GM23338 (cell line): ENCODE measurements at regions not wholly inside any gene's neighbourhood (a gene's known extent, or its start where the extent isn't known, plus 50 kb on each side); places are given as distances from the start of the nearest gene placed in this dataset.

Source experiments
- ATAC-seq: fragments of 200-7000 bp; cut with Tn5 transposase; 3 replicates; pipeline ENCODE4 v1.9.1; 2020
- DNase-seq: peaks from one replicate; pipeline ENCODE4 v3.0.0-alpha.2; 2015; ENCODE audit warnings: low spot score
- H2AFZ ChIP-seq: fragments of 200-600 bp; sonication (generic); 2 replicates; pipeline ENCODE4 v1.8.0; 2016; ENCODE audit warnings: antibody characterized with exemption, mild to moderate bottlenecking, moderate library complexity
- H3F3A ChIP-seq: fragments of 200-600 bp; sonication (generic); replicated peaks from 2 replicates; pipeline ENCODE4 v1.8.0; 2017; ENCODE audit warnings: antibody characterized with exemption, mixed run types, low read depth
- H3K27ac ChIP-seq: fragments of 200-600 bp; sonication (generic); 2 replicates; pipeline ENCODE4 v1.6.1; 2016; ENCODE audit warnings: low read depth
- H3K27me3 ChIP-seq: fragments of 200-600 bp; sonication (generic); 2 replicates; pipeline ENCODE4 v1.8.0; 2016; ENCODE audit warnings: mild to moderate bottlenecking, mixed run types, moderate library complexity; ENCODE audit not compliant: insufficient read depth
- H3K36me3 ChIP-seq: fragments of 200-600 bp; sonication (generic); 2 replicates; pipeline ENCODE4 v1.8.0; 2016; ENCODE audit warnings: mild to moderate bottlenecking; ENCODE audit not compliant: insufficient read depth
- H3K4me1 ChIP-seq: fragments of 200-600 bp; sonication (generic); 2 replicates; pipeline ENCODE4 v1.8.0; 2016; ENCODE audit warnings: mild to moderate bottlenecking, moderate library complexity; ENCODE audit not compliant: insufficient read depth
- H3K4me2 ChIP-seq: fragments of 200-600 bp; sonication (generic); 2 replicates; pipeline ENCODE4 v1.7.1; 2017; ENCODE audit warnings: mixed run types
- H3K4me3 ChIP-seq: fragments of 200-600 bp; sonication (generic); 2 replicates; pipeline ENCODE4 v1.6.1; 2016; ENCODE audit warnings: mixed run types
- H3K79me2 ChIP-seq: fragments of 200-600 bp; sonication (generic); replicated peaks from 2 replicates; pipeline ENCODE4 v1.8.0; 2017; ENCODE audit warnings: mild to moderate bottlenecking; ENCODE audit not compliant: insufficient read depth
- H3K9me2 ChIP-seq: fragments of 200-600 bp; sonication (generic); 2 replicates; pipeline ENCODE4 v1.8.0; 2017; ENCODE audit not compliant: insufficient read depth
- H4K20me1 ChIP-seq: fragments of 200-600 bp; sonication (generic); replicated peaks from 2 replicates; pipeline ENCODE4 v1.8.0; 2017; ENCODE audit warnings: mild to moderate bottlenecking; ENCODE audit not compliant: insufficient read depth
- H3K27ac Mint-ChIP-seq: 2 replicates; pipeline ENCODE4 v1.8.0; 2020; ENCODE audit warnings: inconsistent platforms, mild to moderate bottlenecking, moderate library complexity, mixed read lengths
- H3K27me3 Mint-ChIP-seq: 3 replicates; pipeline ENCODE4 v1.8.0; 2022; ENCODE audit warnings: low read depth, mild to moderate bottlenecking, moderate library complexity, mixed read lengths, inconsistent platforms; ENCODE audit not compliant: insufficient read depth, poor library complexity
- H3K36me3 Mint-ChIP-seq: 3 replicates; pipeline ENCODE4 v1.8.0; 2021; ENCODE audit warnings: low read depth, mild to moderate bottlenecking, inconsistent platforms, moderate library complexity, mixed read lengths
- H3K4me1 Mint-ChIP-seq: 3 replicates; pipeline ENCODE4 v1.8.0; 2020; ENCODE audit warnings: mild to moderate bottlenecking, inconsistent platforms, mixed read lengths
- H3K4me3 Mint-ChIP-seq: 3 replicates; pipeline ENCODE4 v1.8.0; 2021; ENCODE audit warnings: moderate library complexity, mild to moderate bottlenecking, inconsistent platforms, mixed read lengths
- H3K9me3 Mint-ChIP-seq: 3 replicates; pipeline ENCODE4 v1.8.0; 2020; ENCODE audit warnings: moderate library complexity, mild to moderate bottlenecking, inconsistent platforms, mixed read lengths
- NANOG ChIP-seq: IDR thresholded peaks from 2 replicates; pipeline ENCODE4 v1.6.1; 2016; ENCODE audit warnings: antibody characterized with exemption, borderline replicate concordance
- REST ChIP-seq: IDR thresholded peaks from one replicate; pipeline ENCODE4 v1.6.1; 2018; ENCODE audit warnings: antibody characterized with exemption; ENCODE audit not compliant: unreplicated experiment
- ZNF114 ChIP-seq: fragments of 250-450 bp; sonication (Bioruptor Pico); IDR thresholded peaks from 2 replicates; pipeline ENCODE4 v1.5.0; 2020; ENCODE audit warnings: mild to moderate bottlenecking, moderate library complexity
- TF ChIP-seq, protein P1 (sequence below), 2 experiments: fragments of 200-600 bp in 1 of 2; sonication (generic) in 1 of 2; conservative IDR thresholded peaks; 2 replicates each; pipeline versions ENCODE4 v1.5.1 to v1.6.1; 2016 to 2017; ENCODE audit warnings: antibody characterized with exemption in 2 of 2, low read depth in 2 of 2, mild to moderate bottlenecking in 2 of 2, moderate library complexity in 1 of 2
- TF ChIP-seq, protein P2 (sequence below): IDR thresholded peaks from 2 replicates; pipeline ENCODE4 v1.6.1; 2016; ENCODE audit warnings: antibody characterized with exemption
- TF ChIP-seq, protein P3 (sequence below): fragments of 250-450 bp; sonication (Bioruptor Pico); IDR thresholded peaks from 2 replicates; pipeline ENCODE4 v1.5.0; 2020; ENCODE audit warnings: mild to moderate bottlenecking, moderate library complexity

DNA sequence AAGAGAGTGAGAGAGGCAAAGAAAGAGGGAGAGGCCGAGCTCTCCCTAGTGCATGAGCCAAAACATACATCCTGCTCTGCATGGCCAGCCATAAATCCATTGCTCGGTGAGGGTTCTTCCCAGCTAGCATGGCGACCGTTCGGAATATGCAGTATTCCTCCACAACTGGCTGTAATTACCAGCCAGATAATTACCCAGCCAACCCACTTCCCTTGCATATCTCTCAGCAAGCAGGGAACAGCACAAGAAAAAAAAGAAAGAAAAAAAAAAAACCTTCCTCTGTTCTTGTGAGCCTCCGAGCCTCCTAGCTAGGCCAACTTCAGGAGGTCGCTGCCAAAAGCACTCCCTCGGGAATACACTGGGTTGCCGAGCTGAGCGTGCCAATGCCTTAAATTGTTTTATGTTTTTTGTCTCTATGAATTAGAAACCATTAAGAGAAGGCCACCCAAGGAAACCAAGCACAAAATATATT lies 567.9 kb downstream of the MED13L start:
- Histone ChIP-seq H3K4me3 (no peak overlapping the region), H3K79me2 (no peaks in the 10 kb centered on the region), H2AFZ (peak overlapping the region; percentile 7; the same call in 1 of the 2 replicates), H3K4me2 (no peak overlapping the region), H3K27me3 (no peaks in the 10 kb centered on the region), H3K9me2 (peaks cover 4% of the 10 kb centered on the region; the same call in 1 of the 2 replicates), H3F3A (no peaks in the 10 kb centered on the region), H3K4me1 (no peaks in the 10 kb centered on the region), H3K27ac (no peak overlapping the region), H3K36me3 (no peaks in the 10 kb centered on the region), H4K20me1 (no peaks in the 10 kb centered on the region)
- H3K4me1 Mint-ChIP-seq: no peaks in the 10 kb centered on the region
- H3K27ac Mint-ChIP-seq: no peak overlapping the region
- H3K27me3 Mint-ChIP-seq: peaks cover 2% of the 10 kb centered on the region
- DNase-seq (no peak), ATAC-seq (no peak)
- H3K9me3 Mint-ChIP-seq: peaks cover 6% of the 10 kb centered on the region; the same call in 2 of the 3 replicates
- no peak overlapping the region for H3K4me3 Mint-ChIP-seq
- no peaks in the 10 kb centered on the region for H3K36me3 Mint-ChIP-seq
- no peak for TF ChIP-seq ZNF114 (CRISPR knock-in tag)
- TF ChIP-seq, protein P1, sequence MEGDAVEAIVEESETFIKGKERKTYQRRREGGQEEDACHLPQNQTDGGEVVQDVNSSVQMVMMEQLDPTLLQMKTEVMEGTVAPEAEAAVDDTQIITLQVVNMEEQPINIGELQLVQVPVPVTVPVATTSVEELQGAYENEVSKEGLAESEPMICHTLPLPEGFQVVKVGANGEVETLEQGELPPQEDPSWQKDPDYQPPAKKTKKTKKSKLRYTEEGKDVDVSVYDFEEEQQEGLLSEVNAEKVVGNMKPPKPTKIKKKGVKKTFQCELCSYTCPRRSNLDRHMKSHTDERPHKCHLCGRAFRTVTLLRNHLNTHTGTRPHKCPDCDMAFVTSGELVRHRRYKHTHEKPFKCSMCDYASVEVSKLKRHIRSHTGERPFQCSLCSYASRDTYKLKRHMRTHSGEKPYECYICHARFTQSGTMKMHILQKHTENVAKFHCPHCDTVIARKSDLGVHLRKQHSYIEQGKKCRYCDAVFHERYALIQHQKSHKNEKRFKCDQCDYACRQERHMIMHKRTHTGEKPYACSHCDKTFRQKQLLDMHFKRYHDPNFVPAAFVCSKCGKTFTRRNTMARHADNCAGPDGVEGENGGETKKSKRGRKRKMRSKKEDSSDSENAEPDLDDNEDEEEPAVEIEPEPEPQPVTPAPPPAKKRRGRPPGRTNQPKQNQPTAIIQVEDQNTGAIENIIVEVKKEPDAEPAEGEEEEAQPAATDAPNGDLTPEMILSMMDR (conservative IDR thresholded peaks at IDR 0.05; ENCODE audit: low read depth in 2 of 2): no peak
- TF ChIP-seq, protein P2, sequence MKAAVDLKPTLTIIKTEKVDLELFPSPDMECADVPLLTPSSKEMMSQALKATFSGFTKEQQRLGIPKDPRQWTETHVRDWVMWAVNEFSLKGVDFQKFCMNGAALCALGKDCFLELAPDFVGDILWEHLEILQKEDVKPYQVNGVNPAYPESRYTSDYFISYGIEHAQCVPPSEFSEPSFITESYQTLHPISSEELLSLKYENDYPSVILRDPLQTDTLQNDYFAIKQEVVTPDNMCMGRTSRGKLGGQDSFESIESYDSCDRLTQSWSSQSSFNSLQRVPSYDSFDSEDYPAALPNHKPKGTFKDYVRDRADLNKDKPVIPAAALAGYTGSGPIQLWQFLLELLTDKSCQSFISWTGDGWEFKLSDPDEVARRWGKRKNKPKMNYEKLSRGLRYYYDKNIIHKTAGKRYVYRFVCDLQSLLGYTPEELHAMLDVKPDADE: no peak
- TF ChIP-seq REST: no peak

DNA sequence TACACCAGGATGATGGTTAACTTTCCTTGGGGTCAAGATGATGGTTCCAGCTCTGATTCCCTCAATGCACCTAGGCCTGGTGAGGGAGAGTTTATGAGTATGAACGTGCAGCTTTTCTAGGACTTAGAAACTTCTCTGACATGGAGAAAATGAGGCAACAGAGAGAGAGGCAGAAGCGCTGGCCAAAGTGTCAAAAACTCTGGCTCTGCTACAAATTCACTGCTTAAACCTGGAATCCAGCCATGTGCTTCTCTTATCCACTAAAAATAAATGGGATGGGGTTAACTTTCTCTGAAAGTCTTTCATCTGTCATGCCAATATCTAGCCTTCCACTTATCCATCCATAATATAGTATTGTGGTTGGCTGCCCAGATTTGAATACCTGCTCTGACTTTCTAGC lies 568.7 kb downstream of the MED13L start:
- Mint-ChIP-seq H3K27ac (no peak overlapping the region), H3K27me3 (peaks cover 2% of the 10 kb centered on the region), H3K4me1 (no peaks in the 10 kb centered on the region), H3K36me3 (no peaks in the 10 kb centered on the region), H3K4me3 (no peak overlapping the region), H3K9me3 (peaks cover 6% of the 10 kb centered on the region; the same call in 2 of the 3 replicates)
- Histone ChIP-seq H3K4me3 (no peak overlapping the region), H3F3A (no peaks in the 10 kb centered on the region), H2AFZ (no peak overlapping the region), H3K79me2 (no peaks in the 10 kb centered on the region), H3K27ac (no peak overlapping the region), H3K4me2 (no peak overlapping the region), H3K9me2 (peaks cover 4% of the 10 kb centered on the region; the same call in 1 of the 2 replicates), H4K20me1 (no peaks in the 10 kb centered on the region), H3K4me1 (no peaks in the 10 kb centered on the region), H3K27me3 (no peaks in the 10 kb centered on the region), H3K36me3 (no peaks in the 10 kb centered on the region)
- no peak for DNase-seq
- no peak for ATAC-seq
- TF ChIP-seq, protein P3, sequence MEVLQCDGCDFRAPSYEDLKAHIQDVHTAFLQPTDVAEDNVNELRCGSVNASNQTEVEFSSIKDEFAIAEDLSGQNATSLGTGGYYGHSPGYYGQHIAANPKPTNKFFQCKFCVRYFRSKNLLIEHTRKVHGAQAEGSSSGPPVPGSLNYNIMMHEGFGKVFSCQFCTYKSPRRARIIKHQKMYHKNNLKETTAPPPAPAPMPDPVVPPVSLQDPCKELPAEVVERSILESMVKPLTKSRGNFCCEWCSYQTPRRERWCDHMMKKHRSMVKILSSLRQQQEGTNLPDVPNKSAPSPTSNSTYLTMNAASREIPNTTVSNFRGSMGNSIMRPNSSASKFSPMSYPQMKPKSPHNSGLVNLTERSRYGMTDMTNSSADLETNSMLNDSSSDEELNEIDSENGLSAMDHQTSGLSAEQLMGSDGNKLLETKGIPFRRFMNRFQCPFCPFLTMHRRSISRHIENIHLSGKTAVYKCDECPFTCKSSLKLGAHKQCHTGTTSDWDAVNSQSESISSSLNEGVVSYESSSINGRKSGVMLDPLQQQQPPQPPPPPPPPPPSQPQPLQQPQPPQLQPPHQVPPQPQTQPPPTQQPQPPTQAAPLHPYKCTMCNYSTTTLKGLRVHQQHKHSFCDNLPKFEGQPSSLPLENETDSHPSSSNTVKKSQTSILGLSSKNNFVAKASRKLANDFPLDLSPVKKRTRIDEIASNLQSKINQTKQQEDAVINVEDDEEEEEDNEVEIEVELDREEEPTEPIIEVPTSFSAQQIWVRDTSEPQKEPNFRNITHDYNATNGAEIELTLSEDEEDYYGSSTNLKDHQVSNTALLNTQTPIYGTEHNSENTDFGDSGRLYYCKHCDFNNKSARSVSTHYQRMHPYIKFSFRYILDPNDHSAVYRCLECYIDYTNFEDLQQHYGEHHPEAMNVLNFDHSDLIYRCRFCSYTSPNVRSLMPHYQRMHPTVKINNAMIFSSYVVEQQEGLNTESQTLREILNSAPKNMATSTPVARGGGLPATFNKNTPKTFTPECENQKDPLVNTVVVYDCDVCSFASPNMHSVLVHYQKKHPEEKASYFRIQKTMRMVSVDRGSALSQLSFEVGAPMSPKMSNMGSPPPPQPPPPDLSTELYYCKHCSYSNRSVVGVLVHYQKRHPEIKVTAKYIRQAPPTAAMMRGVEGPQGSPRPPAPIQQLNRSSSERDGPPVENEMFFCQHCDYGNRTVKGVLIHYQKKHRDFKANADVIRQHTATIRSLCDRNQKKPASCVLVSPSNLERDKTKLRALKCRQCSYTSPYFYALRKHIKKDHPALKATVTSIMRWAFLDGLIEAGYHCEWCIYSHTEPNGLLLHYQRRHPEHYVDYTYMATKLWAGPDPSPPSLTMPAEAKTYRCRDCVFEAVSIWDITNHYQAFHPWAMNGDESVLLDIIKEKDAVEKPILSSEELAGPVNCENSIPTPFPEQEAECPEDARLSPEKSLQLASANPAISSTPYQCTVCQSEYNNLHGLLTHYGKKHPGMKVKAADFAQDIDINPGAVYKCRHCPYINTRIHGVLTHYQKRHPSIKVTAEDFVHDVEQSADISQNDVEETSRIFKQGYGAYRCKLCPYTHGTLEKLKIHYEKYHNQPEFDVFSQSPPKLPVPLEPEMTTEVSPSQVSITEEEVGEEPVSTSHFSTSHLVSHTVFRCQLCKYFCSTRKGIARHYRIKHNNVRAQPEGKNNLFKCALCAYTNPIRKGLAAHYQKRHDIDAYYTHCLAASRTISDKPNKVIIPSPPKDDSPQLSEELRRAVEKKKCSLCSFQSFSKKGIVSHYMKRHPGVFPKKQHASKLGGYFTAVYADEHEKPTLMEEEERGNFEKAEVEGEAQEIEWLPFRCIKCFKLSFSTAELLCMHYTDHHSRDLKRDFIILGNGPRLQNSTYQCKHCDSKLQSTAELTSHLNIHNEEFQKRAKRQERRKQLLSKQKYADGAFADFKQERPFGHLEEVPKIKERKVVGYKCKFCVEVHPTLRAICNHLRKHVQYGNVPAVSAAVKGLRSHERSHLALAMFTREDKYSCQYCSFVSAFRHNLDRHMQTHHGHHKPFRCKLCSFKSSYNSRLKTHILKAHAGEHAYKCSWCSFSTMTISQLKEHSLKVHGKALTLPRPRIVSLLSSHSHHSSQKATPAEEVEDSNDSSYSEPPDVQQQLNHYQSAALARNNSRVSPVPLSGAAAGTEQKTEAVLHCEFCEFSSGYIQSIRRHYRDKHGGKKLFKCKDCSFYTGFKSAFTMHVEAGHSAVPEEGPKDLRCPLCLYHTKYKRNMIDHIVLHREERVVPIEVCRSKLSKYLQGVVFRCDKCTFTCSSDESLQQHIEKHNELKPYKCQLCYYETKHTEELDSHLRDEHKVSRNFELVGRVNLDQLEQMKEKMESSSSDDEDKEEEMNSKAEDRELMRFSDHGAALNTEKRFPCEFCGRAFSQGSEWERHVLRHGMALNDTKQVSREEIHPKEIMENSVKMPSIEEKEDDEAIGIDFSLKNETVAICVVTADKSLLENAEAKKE (CRISPR knock-in tag): no peak
- no peak for TF ChIP-seq NANOG
- TF ChIP-seq, protein P1 (conservative IDR thresholded peaks at IDR 0.05; ENCODE audit: low read depth in 2 of 2): no peak
